ENCODE measurements at regions not wholly inside any gene's neighbourhood (a gene's known extent, or its start where the extent isn't known, plus 50 kb on each side); places are given as distances from the start of the nearest gene placed in this dataset.

DNA sequence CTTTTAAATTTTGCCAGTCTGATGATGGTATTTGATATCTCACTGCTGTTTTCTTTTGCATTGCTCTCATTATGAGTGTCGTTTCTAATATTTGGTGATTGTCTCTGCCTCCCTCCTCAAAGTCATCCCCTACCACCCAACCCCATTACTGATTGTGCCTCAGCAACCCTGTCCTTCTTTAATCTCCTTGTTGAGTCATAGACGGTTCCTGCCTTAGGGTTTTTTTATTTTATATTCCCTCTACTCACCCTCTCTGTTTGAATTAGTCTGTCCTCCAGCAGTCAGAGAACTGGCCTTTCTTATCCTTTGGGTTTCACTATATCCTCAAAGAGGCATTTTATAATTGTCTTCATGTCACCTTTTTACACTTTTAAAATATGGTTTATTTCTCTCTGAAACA lies 409.3 kb upstream of the CPEB2 start:
- no peak for DNase-seq

DNA sequence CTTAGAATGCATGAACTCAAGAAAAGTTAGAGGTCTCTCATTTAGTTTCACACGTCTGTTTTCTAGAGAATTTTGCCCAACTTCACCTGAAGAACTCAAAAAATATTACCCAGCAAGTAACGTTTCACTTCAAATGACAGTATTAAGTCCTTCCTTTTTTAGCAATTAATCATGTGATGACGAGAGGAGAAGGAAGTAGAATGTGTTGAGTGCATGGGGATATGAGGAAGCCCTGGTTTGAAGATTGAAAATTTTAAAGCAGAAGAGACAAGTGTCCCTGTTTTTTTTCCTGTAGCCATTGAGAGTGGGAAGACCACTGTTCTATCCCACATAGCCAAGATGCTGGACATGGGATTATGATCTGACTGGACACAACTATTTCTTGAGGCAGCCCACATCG lies 406.3 kb upstream of the CPEB2 start:
- no peak for DNase-seq

DNA sequence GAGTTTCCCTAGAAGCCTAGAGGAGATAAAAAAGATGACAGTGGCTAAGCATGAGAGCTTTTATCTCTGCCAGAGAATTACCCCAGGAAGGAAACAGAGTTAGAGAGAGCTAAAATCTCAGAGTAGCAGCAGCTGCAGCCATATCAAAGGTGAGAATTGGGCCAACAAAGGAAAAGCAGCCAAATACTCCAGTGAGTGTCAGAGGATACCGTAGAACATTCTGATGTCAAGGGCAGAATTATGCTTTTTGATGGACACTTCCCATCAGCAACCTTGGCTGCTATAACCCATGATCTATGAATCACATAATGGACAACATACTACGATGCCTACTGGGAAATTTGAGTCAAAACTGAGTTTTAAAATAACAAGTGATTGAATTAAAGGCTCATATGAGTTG lies 405.8 kb upstream of the CPEB2 start:
- DNase-seq = no peak

- no peak for DNase-seq
These were observed 405.4 kb upstream of the CPEB2 start for GRCh38 chr4:14596904-14597303.

DNA sequence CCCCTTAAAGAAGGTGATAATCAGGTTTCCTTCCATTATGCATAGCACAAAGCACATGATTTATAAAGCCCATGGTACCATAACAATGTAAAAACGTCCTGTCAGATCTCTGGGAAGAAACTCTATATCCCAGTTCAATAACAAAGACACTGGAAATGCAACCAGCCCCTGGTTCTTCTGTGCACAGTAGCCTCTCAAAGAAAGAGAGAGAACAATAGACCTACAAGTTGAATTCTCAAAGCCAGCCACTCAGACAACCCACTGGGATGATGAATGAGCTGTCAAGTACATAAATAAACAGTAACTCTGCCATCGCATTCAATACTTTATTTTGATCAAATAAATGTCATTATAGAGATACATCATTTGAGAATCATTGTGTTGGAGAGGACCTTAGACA lies 400.1 kb upstream of the CPEB2 start:
- no peak for DNase-seq

DNA sequence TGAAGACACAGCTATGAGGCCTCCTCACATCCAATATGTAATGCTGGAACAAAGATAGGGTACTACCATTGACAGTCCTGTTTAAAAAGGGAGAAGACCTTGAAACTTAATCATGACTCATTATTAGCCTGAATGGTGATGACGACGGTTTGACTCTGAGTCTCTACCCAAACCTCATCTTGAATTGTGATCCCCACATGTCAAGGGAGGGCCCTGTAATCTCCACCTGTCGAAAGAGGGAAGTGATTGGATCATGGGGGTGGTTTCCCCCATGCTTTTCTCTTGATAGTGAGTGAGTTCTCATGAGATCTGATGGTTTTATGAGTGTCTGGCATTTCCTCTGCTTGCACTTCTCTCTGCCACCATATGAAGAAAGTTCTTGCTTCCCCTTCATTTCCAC lies 395.3 kb upstream of the CPEB2 start:
- DNase-seq = no peak

GRCh38 chr4:14607578-14607977 lies 394.7 kb upstream of the CPEB2 start:
- no peak for DNase-seq

DNA sequence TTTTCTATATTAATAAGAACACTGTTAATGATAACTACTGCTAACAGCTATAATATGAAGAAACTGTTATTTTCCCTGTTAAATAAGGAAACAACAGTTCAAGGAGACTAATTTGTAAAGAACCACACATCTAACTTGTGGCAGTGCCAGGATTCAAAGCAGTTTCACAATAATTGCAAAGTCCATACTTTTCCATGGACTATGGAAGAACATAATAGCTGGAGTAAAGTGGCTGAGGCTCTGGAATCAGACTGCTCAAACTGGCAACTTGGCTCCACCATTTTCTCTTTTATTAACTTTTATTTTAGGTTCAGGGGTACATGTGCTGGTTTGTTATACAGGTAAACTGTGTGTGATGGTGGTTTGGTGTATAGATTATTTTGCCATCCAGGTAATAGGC lies 393.7 kb upstream of the CPEB2 start:
- DNase-seq = no peak

GRCh38 chr4:14614840-14615239 lies 387.4 kb upstream of the CPEB2 start:
- DNase-seq = no peak

- DNase-seq = no peak
These were observed 386.6 kb upstream of the CPEB2 start for GRCh38 chr4:14615671-14616070.

- no peak for DNase-seq
These were observed 381.6 kb upstream of the CPEB2 start for GRCh38 chr4:14620567-14621141.

GRCh38 chr4:14621731-14622463 lies 380.4 kb upstream of the CPEB2 start:
- no peak for DNase-seq

- DNase-seq = no peak
These were observed 375.2 kb upstream of the CPEB2 start for GRCh38 chr4:14627038-14627437.

- no peak for DNase-seq
These were observed 370.4 kb upstream of the CPEB2 start for GRCh38 chr4:14631806-14632440.

GRCh38 chr4:14636563-14636962 lies 365.7 kb upstream of the CPEB2 start:
- no peak for DNase-seq

DNA sequence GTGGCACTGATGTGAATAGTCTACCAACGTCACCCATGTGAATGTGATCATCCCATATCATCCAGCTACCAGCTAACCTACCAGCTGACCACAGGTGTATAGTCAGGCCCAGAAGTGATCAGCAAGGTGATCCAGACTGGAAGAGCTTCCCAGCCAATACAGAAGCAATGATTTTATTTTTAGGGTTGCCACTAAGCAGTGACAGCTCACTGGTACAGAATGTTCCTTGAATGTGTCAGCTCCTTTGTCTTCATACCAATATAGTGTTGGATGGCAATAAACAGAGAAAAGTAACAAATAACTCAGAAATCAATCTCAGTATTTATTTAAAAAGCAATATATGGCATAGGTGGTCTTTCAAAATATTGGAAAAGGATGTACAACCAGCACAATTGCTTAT lies 361.8 kb upstream of the CPEB2 start:
- no peak for DNase-seq

DNA sequence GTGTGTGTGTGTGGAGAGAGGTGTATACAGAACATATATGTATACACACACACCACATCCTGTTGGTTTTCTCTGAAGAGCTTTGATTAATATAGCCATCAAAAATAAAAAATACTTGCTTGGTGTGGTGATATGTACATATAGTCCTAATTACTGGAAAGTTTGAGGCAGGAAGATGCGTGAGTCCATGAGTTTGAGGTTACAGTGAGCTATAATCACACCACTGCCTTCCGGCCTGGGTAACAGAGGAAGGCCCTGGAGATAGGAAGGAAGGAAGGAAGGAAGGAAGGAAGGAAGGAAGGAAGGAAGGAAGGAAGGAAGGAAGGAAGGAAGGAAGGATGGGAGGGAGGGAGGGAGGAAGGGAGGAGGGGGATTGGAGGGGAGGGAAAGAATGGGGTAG lies 360.4 kb upstream of the CPEB2 start:
- DNase-seq = no peak

- no peak for DNase-seq
These were observed 357.6 kb upstream of the CPEB2 start for GRCh38 chr4:14644580-14645282.

DNA sequence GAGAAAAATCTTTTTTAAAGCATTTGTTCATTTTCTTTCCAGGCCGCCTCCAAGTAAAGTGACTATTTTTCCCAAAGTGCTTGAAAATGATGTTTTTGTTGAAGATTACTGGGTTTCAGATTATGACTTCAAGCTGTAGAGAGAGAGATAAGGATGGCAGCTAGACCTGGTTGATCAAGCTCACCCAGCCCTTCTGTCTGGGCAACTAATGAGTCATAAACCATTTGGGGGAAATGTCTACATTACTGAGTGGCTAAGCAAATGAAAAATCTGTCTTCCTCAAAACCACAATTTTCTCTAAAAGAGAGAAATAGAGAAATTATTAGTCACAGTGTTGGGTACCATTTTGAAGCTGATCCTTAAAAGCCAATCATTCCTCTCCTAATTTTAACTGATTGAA lies 355.4 kb upstream of the CPEB2 start:
- no peak for DNase-seq

- DNase-seq = no peak
These were observed 352.2 kb upstream of the CPEB2 start for GRCh38 chr4:14650127-14650526.

DNA sequence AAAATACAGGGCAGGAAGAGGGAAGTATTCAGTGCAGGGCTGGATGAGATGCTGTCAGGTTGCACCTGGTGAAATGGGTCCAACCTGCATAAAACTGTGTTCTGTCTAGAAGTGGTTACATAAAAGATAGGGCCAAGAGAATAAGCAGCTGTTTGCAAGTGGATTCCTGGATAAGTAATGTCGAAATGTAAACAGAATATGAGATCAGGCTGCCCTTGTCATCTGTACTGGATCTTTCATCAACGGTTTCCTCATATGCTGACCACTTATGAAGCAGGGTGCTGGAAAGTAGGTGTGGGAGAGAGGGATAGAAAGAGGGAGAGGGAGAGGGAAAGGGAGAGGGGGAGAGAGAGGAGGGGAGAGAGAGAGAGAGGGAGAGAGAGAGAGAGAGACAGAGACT lies 349.8 kb upstream of the CPEB2 start:
- DNase-seq = no peak

GRCh38 chr4:14653338-14653737 lies 348.9 kb upstream of the CPEB2 start:
- DNase-seq = no peak

DNA sequence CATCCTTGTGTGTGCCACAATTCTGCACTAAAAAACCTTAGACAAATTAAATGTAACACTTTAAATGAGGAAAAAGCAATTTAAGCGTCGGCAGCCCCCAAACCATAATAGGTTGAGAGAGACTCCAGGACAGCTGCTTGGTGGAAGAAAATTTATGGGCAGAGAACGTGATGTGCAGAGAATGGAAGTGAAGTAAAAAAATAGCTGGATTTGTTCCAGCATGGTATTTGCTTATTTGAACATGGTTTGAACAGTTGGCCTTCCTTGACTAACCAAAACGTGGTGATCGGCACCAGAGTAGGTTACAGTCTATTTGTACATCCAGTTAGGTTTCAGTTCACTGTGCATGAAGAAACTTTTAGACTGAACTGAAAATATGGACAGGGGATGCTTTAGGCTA lies 343.0 kb upstream of the CPEB2 start:
- no peak for DNase-seq

GRCh38 chr4:14667624-14668151 lies 334.6 kb upstream of the CPEB2 start:
- DNase-seq = no peak

Data from stimulated activated CD4-positive, alpha-beta T cell treated with anti-CD3 and anti-CD28 coated beads, Interleukin-15, amount 100 ng/mL, for 24 hours (primary cell).